ENCODE measurements at regions not wholly inside any gene's neighbourhood (a gene's known extent, or its start where the extent isn't known, plus 50 kb on each side); places are given as distances from the start of the nearest gene placed in this dataset.

DNA sequence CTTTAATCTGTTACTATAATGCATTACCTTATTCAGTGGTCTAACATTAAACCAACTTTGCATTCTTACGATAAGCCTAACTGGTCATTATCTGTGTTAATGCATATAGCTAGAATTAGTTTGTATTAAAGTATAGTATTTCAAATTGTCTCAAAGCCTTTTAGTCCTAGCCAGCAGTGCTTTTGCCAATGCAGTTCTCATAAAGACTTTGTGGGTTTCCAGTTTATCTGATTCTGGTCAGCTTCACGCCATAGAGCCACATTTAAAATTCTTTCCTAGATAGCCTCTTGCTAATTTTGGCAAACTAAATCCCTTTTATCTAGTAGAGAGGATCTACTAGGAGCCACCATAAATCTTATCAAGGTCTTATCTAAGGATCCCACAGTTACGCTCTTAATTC is 78.9 kb upstream of the VASH1 start:
- DNase-seq (ENCODE audit: low read depth in 2 of 2), result no peak
- Histone ChIP-seq H3K9me3 (ENCODE audit: control insufficient read depth, insufficient read depth, low read depth, low read length) (no peaks in the 10 kb centered on the region), H3K79me2 (ENCODE audit: control insufficient read depth, insufficient read depth, low read length) (no peaks in the 10 kb centered on the region), H3K4me2 (ENCODE audit: extremely low read depth, insufficient read depth, low read length) (no peak overlapping the region), H3K27me3 (ENCODE audit: control insufficient read depth, insufficient read depth, low read length) (no peaks in the 10 kb centered on the region), H3K4me3 (replicated peaks in 1 of 4; ENCODE audit: control extremely low read depth in 1 of 4, insufficient read depth in 1 of 4, low read depth in 3 of 4, low read length in 4 of 4) (no peak overlapping the region), H3K9ac (ENCODE audit: insufficient read depth, low read length) (no peak overlapping the region), H3K4me1 (ENCODE audit: control insufficient read depth, extremely low read depth, insufficient read depth, low read length) (no peaks in the 10 kb centered on the region), H2AFZ (ENCODE audit: low read length) (no peak overlapping the region), H4K20me1 (ENCODE audit: control insufficient read depth, extremely low read depth, insufficient read depth, low read length) (no peaks in the 10 kb centered on the region), H3K27ac (ENCODE audit: insufficient read depth, low read length) (no peak overlapping the region), H3K36me3 (ENCODE audit: control insufficient read depth, insufficient read depth, low read length) (no peaks in the 10 kb centered on the region)
- TF ChIP-seq EZH2 (IDR thresholded peaks at IDR 0.05; ENCODE audit: low read length, missing control alignments), result no peak
- TF ChIP-seq, protein P1, sequence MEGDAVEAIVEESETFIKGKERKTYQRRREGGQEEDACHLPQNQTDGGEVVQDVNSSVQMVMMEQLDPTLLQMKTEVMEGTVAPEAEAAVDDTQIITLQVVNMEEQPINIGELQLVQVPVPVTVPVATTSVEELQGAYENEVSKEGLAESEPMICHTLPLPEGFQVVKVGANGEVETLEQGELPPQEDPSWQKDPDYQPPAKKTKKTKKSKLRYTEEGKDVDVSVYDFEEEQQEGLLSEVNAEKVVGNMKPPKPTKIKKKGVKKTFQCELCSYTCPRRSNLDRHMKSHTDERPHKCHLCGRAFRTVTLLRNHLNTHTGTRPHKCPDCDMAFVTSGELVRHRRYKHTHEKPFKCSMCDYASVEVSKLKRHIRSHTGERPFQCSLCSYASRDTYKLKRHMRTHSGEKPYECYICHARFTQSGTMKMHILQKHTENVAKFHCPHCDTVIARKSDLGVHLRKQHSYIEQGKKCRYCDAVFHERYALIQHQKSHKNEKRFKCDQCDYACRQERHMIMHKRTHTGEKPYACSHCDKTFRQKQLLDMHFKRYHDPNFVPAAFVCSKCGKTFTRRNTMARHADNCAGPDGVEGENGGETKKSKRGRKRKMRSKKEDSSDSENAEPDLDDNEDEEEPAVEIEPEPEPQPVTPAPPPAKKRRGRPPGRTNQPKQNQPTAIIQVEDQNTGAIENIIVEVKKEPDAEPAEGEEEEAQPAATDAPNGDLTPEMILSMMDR (conservative IDR thresholded peaks at IDR 0.05 in 1 of 2, IDR thresholded peaks at IDR 0.05 in 1 of 2; ENCODE audit: low read depth in 1 of 2, low read length in 2 of 2), result no peak

DNA sequence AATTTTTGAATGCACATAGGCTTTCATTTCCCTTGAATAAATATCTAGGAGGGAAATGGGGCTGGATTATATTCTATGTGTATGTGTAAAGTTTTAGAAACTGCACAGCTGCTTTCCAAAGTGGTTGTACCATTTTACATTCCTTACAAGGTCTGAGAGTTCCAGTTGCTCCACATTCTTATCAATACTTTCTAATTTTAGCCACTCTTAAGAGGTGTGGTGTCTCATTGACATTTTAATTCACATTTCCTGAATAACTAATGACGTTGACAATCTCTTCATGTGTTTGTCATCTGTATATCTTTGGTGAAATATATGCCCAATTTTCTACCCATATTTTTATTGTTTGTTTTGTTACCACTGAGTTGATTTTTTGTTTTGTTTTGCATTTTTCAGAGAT is 74.6 kb upstream of the VASH1 start:
- Histone ChIP-seq H3K27ac (ENCODE audit: insufficient read depth, low read length) (no peak overlapping the region), H2AFZ (ENCODE audit: low read length) (no peak overlapping the region), H3K27me3 (ENCODE audit: control insufficient read depth, insufficient read depth, low read length) (no peaks in the 10 kb centered on the region), H3K4me3 (replicated peaks in 1 of 4; ENCODE audit: control extremely low read depth in 1 of 4, insufficient read depth in 1 of 4, low read depth in 3 of 4, low read length in 4 of 4) (no peak overlapping the region), H3K4me1 (ENCODE audit: control insufficient read depth, extremely low read depth, insufficient read depth, low read length) (no peaks in the 10 kb centered on the region), H3K36me3 (ENCODE audit: control insufficient read depth, insufficient read depth, low read length) (no peaks in the 10 kb centered on the region), H3K79me2 (ENCODE audit: control insufficient read depth, insufficient read depth, low read length) (no peaks in the 10 kb centered on the region), H3K4me2 (ENCODE audit: extremely low read depth, insufficient read depth, low read length) (no peak overlapping the region), H3K9me3 (ENCODE audit: control insufficient read depth, insufficient read depth, low read depth, low read length) (no peaks in the 10 kb centered on the region), H3K9ac (ENCODE audit: insufficient read depth, low read length) (no peak overlapping the region), H4K20me1 (ENCODE audit: control insufficient read depth, extremely low read depth, insufficient read depth, low read length) (no peaks in the 10 kb centered on the region)
- DNase-seq (ENCODE audit: low read depth in 2 of 2), result no peak
- TF ChIP-seq EZH2 (IDR thresholded peaks at IDR 0.05; ENCODE audit: low read length, missing control alignments), result no peak
- TF ChIP-seq, protein P1 (conservative IDR thresholded peaks at IDR 0.05 in 1 of 2, IDR thresholded peaks at IDR 0.05 in 1 of 2; ENCODE audit: low read depth in 1 of 2, low read length in 2 of 2), result no peak

DNA sequence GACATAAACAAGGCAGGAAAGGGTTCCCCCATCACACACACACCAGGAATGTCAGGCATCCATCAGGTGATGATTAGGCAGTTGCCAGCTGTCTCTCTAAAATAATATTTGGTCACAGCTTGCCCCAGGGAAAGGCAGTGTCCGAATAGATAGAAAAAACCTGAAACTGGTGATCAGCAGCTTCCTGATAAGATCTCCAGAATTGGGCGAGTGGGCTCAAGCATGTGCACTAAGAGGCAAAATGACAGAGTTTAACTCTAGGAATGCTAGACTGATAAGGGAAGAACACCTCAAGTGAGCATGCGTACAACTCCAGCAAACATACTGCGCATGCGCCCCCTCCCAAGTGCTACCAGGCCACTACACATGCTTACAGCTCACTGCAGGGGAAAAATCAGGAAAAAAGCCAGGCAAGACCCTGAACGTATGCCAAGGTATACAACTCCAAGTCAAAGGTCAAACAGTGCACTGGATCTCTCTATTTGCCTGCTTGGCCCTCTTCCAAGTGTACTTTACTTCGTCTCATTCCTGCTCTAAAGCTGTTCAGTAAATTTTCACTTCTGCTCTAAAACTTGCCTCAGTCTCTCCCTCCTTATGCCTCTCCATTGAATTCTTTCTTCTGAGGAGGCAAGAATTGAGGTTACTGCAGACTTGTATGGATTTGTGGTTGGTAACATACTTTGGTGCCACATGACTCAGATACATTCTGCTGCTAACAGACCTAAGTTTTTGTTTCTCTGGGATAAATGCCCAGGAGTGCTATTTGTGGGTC is 73.5 kb upstream of the VASH1 start:
- Histone ChIP-seq H3K36me3 (ENCODE audit: control insufficient read depth, insufficient read depth, low read length) (no peaks in the 10 kb centered on the region), H3K9ac (ENCODE audit: insufficient read depth, low read length) (no peak overlapping the region), H2AFZ (ENCODE audit: low read length) (no peak overlapping the region), H4K20me1 (ENCODE audit: control insufficient read depth, extremely low read depth, insufficient read depth, low read length) (no peaks in the 10 kb centered on the region), H3K27ac (ENCODE audit: insufficient read depth, low read length) (no peak overlapping the region), H3K4me2 (ENCODE audit: extremely low read depth, insufficient read depth, low read length) (no peak overlapping the region), H3K9me3 (ENCODE audit: control insufficient read depth, insufficient read depth, low read depth, low read length) (no peaks in the 10 kb centered on the region), H3K27me3 (ENCODE audit: control insufficient read depth, insufficient read depth, low read length) (no peaks in the 10 kb centered on the region), H3K79me2 (ENCODE audit: control insufficient read depth, insufficient read depth, low read length) (no peaks in the 10 kb centered on the region), H3K4me1 (ENCODE audit: control insufficient read depth, extremely low read depth, insufficient read depth, low read length) (no peaks in the 10 kb centered on the region), H3K4me3 (replicated peaks in 1 of 4; ENCODE audit: control extremely low read depth in 1 of 4, insufficient read depth in 1 of 4, low read depth in 3 of 4, low read length in 4 of 4) (no peak overlapping the region)
- DNase-seq (ENCODE audit: low read depth in 2 of 2), result peak; percentile 27 to 54
- no peak for TF ChIP-seq EZH2 (IDR thresholded peaks at IDR 0.05; ENCODE audit: low read length, missing control alignments)
- TF ChIP-seq, protein P1 (conservative IDR thresholded peaks at IDR 0.05 in 1 of 2, IDR thresholded peaks at IDR 0.05 in 1 of 2; ENCODE audit: low read depth in 1 of 2, low read length in 2 of 2), result no peak

Measured in fibroblast of lung (primary cell).